NCI-H1092 treated with DMSO at 0.1 percent for 48 hours (cell line): ENCODE measurements at regions not wholly inside any gene's neighbourhood (a gene's known extent, or its start where the extent isn't known, plus 50 kb on each side); places are given as distances from the start of the nearest gene placed in this dataset.

Experiments
- DNase-seq: peaks from one replicate; lab custom pipeline; 2025; lab: John Stamatoyannopoulos, UW

- DNase-seq = no peak
Measured at GRCh38 chr2:57509189-57509588, 537.4 kb upstream of the VRK2 start.

GRCh38 chr2:57510704-57511103 lies 535.9 kb upstream of the VRK2 start:
- no peak for DNase-seq

GRCh38 chr2:57515366-57515765 lies 531.2 kb upstream of the VRK2 start:
- no peak for DNase-seq

- peak; percentile 64 for DNase-seq
Measured at GRCh38 chr2:57516698-57517340, 529.8 kb upstream of the VRK2 start.

- no peak for DNase-seq
Measured at GRCh38 chr2:57523304-57523703, 523.3 kb upstream of the VRK2 start.

- DNase-seq = no peak
Measured at GRCh38 chr2:57527685-57528084, 518.9 kb upstream of the VRK2 start.

- DNase-seq = no peak
Measured at GRCh38 chr2:57528499-57528898, 518.1 kb upstream of the VRK2 start.

GRCh38 chr2:57534358-57534757 lies 512.2 kb upstream of the VRK2 start:
- no peak for DNase-seq

- DNase-seq = no peak
Measured at GRCh38 chr2:57536535-57537231, 509.9 kb upstream of the VRK2 start.

- no peak for DNase-seq
Measured at GRCh38 chr2:57539761-57540160, 506.8 kb upstream of the VRK2 start.

GRCh38 chr2:57542081-57542480 lies 504.5 kb upstream of the VRK2 start:
- no peak for DNase-seq

- no peak for DNase-seq
Measured at GRCh38 chr2:57543211-57543610, 503.4 kb upstream of the VRK2 start.

- DNase-seq = no peak
Measured at GRCh38 chr2:57544624-57545023, 502.0 kb upstream of the VRK2 start.

- no peak for DNase-seq
Measured at GRCh38 chr2:57546478-57546877, 500.1 kb upstream of the VRK2 start.

GRCh38 chr2:57549642-57550102 lies 496.9 kb upstream of the VRK2 start:
- DNase-seq = peak; percentile 1

GRCh38 chr2:57550912-57551311 lies 495.7 kb upstream of the VRK2 start:
- no peak for DNase-seq

GRCh38 chr2:57552885-57553284 lies 493.7 kb upstream of the VRK2 start:
- no peak for DNase-seq

GRCh38 chr2:57554348-57554747 lies 492.3 kb upstream of the VRK2 start:
- no peak for DNase-seq

GRCh38 chr2:57558312-57558711 lies 488.3 kb upstream of the VRK2 start:
- no peak for DNase-seq

- DNase-seq = no peak
Measured at GRCh38 chr2:57562495-57562894, 484.1 kb upstream of the VRK2 start.

- DNase-seq = no peak
Measured at GRCh38 chr2:57563015-57563414, 483.6 kb upstream of the VRK2 start.

GRCh38 chr2:57567245-57567644 lies 479.4 kb upstream of the VRK2 start:
- DNase-seq = no peak

GRCh38 chr2:57569396-57569795 lies 477.2 kb upstream of the VRK2 start:
- DNase-seq = no peak

GRCh38 chr2:57570961-57571360 lies 475.6 kb upstream of the VRK2 start:
- DNase-seq = no peak
